HepG2 (cell line): ENCODE measurements at regions not wholly inside any gene's neighbourhood (a gene's known extent, or its start where the extent isn't known, plus 50 kb on each side); places are given as distances from the start of the nearest gene placed in this dataset.

Experiments
- ARID2 ChIP-seq: sonication (generic); formaldehyde crosslinking; IDR thresholded peaks from 2 replicates; pipeline ENCODE4 v1.8.1; 2022; ENCODE audit warnings: mild to moderate bottlenecking, missing genetic modification reagents, borderline replicate concordance
- ATF2 ChIP-seq: sonication (generic); formaldehyde crosslinking; IDR thresholded peaks from 2 replicates; pipeline ENCODE4 v1.4.0; 2020; ENCODE audit warnings: missing genetic modification reagents
- ESRRA ChIP-seq: sonication (generic); formaldehyde crosslinking; IDR thresholded peaks from 2 replicates; pipeline ENCODE4 v1.5.1; 2020; ENCODE audit warnings: mild to moderate bottlenecking, low read depth, missing genetic modification reagents
- FOXM1 ChIP-seq: sonication (generic); formaldehyde crosslinking; IDR thresholded peaks from 2 replicates; pipeline ENCODE4 v1.5.0; 2020; ENCODE audit warnings: missing genetic modification reagents
- JUNB ChIP-seq: sonication (generic); formaldehyde crosslinking; IDR thresholded peaks from 2 replicates; pipeline ENCODE4 v1.8.0; 2022; ENCODE audit warnings: missing genetic modification reagents, mild to moderate bottlenecking, borderline replicate concordance
- ZNF24 ChIP-seq: fragments of 450-650 bp; IDR thresholded peaks from 2 replicates; pipeline ENCODE4 v1.6.1; 2017; ENCODE audit warnings: antibody characterized with exemption, mild to moderate bottlenecking
- ZNF749 ChIP-seq: sonication (generic); formaldehyde crosslinking; IDR thresholded peaks from 2 replicates; pipeline ENCODE4 v1.8.0; 2022; ENCODE audit warnings: mild to moderate bottlenecking, missing genetic modification reagents, moderate library complexity, borderline replicate concordance

- TF ChIP-seq FOXM1 (CRISPR knock-in tag) (no peak), ESRRA (CRISPR knock-in tag) (no peak), ZNF24 (no peak), ZNF749 (CRISPR knock-in tag) (no peak), ARID2 (CRISPR knock-in tag) (no peak), JUNB (CRISPR knock-in tag) (no peak), ATF2 (CRISPR knock-in tag) (no peak)
Measured at GRCh38 chr2:138333677-138334076, 167.9 kb upstream of the SPOPL start.
